ENCODE measurements at regions not wholly inside any gene's neighbourhood (a gene's known extent, or its start where the extent isn't known, plus 50 kb on each side); places are given as distances from the start of the nearest gene placed in this dataset.

GRCh38 chr4:167986044-167986443, 106.3 kb upstream of the ANXA10 start:
- TF ChIP-seq CTCF (IDR thresholded peaks at IDR 0.05; ENCODE audit: insufficient read depth, low read depth, low read length) (no peak), EZH2 (IDR thresholded peaks at IDR 0.05; ENCODE audit: insufficient read depth, low read length) (no peak)

Measured in astrocyte (in vitro differentiated cells and primary cell).